Smooth muscle cell (in vitro differentiated cells): ENCODE measurements at regions not wholly inside any gene's neighbourhood (a gene's known extent, or its start where the extent isn't known, plus 50 kb on each side); places are given as distances from the start of the nearest gene placed in this dataset.

Experiments
- DNase-seq: peaks from one replicate; lab custom pipeline; 2025; ENCODE audit not compliant: unreplicated experiment; lab: John Stamatoyannopoulos, UW
- H2AFZ ChIP-seq: fragments of 200-600 bp; sonication (generic); 2 replicates; pipeline ENCODE4 v1.6.0; 2016; ENCODE audit warnings: antibody characterized with exemption, low read depth, mild to moderate bottlenecking
- H3F3A ChIP-seq: fragments of 200-600 bp; sonication (generic); 2 replicates; pipeline ENCODE4 v1.6.0; 2017; ENCODE audit warnings: antibody characterized with exemption, low read depth
- H3K27ac ChIP-seq: fragments of 200-600 bp; sonication (generic); 2 replicates; pipeline ENCODE4 v1.5.1; 2016; ENCODE audit warnings: low read depth, mild to moderate bottlenecking
- H3K27me3 ChIP-seq: fragments of 200-600 bp; sonication (generic); 2 replicates; pipeline ENCODE4 v1.6.1; 2016; ENCODE audit warnings: low read depth, mild to moderate bottlenecking
- H3K36me3 ChIP-seq: fragments of 200-600 bp; sonication (generic); 2 replicates; pipeline ENCODE4 v1.5.1; 2016; ENCODE audit warnings: low read depth
- H3K4me1 ChIP-seq: fragments of 200-600 bp; sonication (generic); 2 replicates; pipeline ENCODE4 v1.5.1; 2016; ENCODE audit warnings: low read depth
- H3K4me2 ChIP-seq: fragments of 200-600 bp; sonication (generic); 2 replicates; pipeline ENCODE4 v1.6.0; 2016; ENCODE audit warnings: mild to moderate bottlenecking
- H3K4me3 ChIP-seq: fragments of 200-600 bp; sonication (generic); 2 replicates; pipeline ENCODE4 v1.5.1; 2016; ENCODE audit warnings: mild to moderate bottlenecking
- H3K79me2 ChIP-seq: fragments of 200-600 bp; sonication (generic); 2 replicates; pipeline ENCODE4 v1.6.0; 2016; ENCODE audit warnings: low read depth, mild to moderate bottlenecking
- H3K9ac ChIP-seq: fragments of 200-600 bp; sonication (generic); 2 replicates; pipeline ENCODE4 v1.6.0; 2016; ENCODE audit warnings: low read depth
- H3K9me3 ChIP-seq: fragments of 200-600 bp; sonication (generic); replicated peaks from 2 replicates; pipeline ENCODE4 v1.5.1; 2016; ENCODE audit warnings: low read depth
- H4K20me1 ChIP-seq: fragments of 200-600 bp; sonication (generic); 2 replicates; pipeline ENCODE4 v1.6.0; 2016; ENCODE audit warnings: low read depth
- WGBS: methylation state at CpG from one replicate; pipeline ENCODE4 v1.1.7; 2016; ENCODE audit warnings: low lambda C conversion rate; 5-methylcytosine and 5-hydroxymethylcytosine counted together
- TF ChIP-seq, protein P1 (sequence below): fragments of 200-600 bp; sonication (generic); IDR thresholded peaks from 2 replicates; pipeline ENCODE4 v1.5.1; 2017; ENCODE audit warnings: borderline replicate concordance, mild to moderate bottlenecking, antibody characterized with exemption; ENCODE audit not compliant: insufficient read depth, poor library complexity, severe bottlenecking

DNA sequence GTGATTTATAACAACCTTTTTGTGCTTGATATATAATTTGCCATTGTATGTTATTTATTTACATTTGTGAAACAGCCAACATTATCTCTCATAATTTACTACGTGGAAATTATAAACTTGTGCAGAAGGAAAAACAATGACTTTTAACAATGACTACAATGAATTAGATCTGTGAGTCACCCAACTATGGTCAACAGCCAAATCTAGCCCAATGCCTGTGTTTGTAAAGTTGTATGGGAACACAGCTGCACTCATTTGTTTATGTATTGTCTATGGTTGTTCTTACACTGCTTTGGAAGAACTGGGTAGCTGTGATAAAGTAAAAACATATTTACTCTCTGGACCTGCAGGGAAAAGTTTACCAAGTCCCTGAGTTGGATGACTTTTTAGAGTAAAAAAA, 110.4 kb downstream of the OTOL1 start:
- H4K20me1 ChIP-seq: no peaks in the 10 kb centered on the region
- no peaks in the 10 kb centered on the region for H3K27me3 ChIP-seq
- no peak for DNase-seq
- 72% methylated on average over 1 of the region's 1 CpG for WGBS
- no peak overlapping the region for H3K4me2 ChIP-seq
- TF ChIP-seq, protein P1, sequence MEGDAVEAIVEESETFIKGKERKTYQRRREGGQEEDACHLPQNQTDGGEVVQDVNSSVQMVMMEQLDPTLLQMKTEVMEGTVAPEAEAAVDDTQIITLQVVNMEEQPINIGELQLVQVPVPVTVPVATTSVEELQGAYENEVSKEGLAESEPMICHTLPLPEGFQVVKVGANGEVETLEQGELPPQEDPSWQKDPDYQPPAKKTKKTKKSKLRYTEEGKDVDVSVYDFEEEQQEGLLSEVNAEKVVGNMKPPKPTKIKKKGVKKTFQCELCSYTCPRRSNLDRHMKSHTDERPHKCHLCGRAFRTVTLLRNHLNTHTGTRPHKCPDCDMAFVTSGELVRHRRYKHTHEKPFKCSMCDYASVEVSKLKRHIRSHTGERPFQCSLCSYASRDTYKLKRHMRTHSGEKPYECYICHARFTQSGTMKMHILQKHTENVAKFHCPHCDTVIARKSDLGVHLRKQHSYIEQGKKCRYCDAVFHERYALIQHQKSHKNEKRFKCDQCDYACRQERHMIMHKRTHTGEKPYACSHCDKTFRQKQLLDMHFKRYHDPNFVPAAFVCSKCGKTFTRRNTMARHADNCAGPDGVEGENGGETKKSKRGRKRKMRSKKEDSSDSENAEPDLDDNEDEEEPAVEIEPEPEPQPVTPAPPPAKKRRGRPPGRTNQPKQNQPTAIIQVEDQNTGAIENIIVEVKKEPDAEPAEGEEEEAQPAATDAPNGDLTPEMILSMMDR: no peak
- H3K9me3 ChIP-seq: no peaks in the 10 kb centered on the region
- no peaks in the 10 kb centered on the region for H3K36me3 ChIP-seq
- H2AFZ ChIP-seq: no peak overlapping the region
- H3K9ac ChIP-seq: no peak overlapping the region
- no peak overlapping the region for H3K27ac ChIP-seq
- no peaks in the 10 kb centered on the region for H3F3A ChIP-seq
- no peaks in the 10 kb centered on the region for H3K79me2 ChIP-seq
- no peaks in the 10 kb centered on the region for H3K4me1 ChIP-seq
- H3K4me3 ChIP-seq: no peak overlapping the region

GRCh38 chr3:161619351-161619750, 122.7 kb downstream of the OTOL1 start:
- no peaks in the 10 kb centered on the region for H4K20me1 ChIP-seq
- H3K27me3 ChIP-seq: no peaks in the 10 kb centered on the region
- no peak overlapping the region for H3K27ac ChIP-seq
- 93% methylated on average over 1 of the region's 1 CpG for WGBS
- H3K4me3 ChIP-seq: no peak overlapping the region
- H3K4me1 ChIP-seq: no peaks in the 10 kb centered on the region
- no peaks in the 10 kb centered on the region for H3K9me3 ChIP-seq
- TF ChIP-seq, protein P1: no peak
- H3K9ac ChIP-seq: no peak overlapping the region
- no peak overlapping the region for H2AFZ ChIP-seq
- H3K79me2 ChIP-seq: no peaks in the 10 kb centered on the region
- H3K36me3 ChIP-seq: no peaks in the 10 kb centered on the region
- H3F3A ChIP-seq: no peaks in the 10 kb centered on the region
- H3K4me2 ChIP-seq: no peak overlapping the region
- DNase-seq: no peak

DNA sequence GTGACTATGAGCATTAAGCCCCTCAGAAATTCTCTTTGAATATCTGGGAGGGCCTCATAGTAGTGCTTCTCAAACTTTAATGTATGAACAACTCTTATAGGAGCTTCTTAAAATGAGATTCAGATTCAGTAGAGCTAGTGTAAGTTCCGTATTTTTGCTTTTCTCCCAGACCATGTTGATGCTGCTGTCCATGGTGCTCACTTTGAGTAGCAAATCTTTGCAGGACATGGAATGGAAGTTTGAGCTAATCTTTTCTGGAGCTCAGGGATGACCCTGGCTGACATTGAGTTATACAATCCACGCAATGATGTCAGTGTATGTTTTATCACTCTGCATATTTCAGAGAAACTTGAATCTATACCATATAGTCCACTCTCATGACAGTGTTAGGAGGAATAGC, 134.2 kb downstream of the OTOL1 start:
- Histone ChIP-seq H2AFZ (no peak overlapping the region), H3K79me2 (no peaks in the 10 kb centered on the region), H3K4me2 (no peak overlapping the region), H3K9me3 (no peaks in the 10 kb centered on the region), H3K27me3 (no peaks in the 10 kb centered on the region), H3K27ac (no peak overlapping the region), H3K9ac (no peak overlapping the region), H3F3A (no peaks in the 10 kb centered on the region), H3K4me1 (no peaks in the 10 kb centered on the region), H4K20me1 (no peaks in the 10 kb centered on the region), H3K36me3 (no peaks in the 10 kb centered on the region), H3K4me3 (no peak overlapping the region)
- no peak for DNase-seq
- TF ChIP-seq, protein P1: no peak
- 65% methylated on average over 2 of the region's 2 CpGs for WGBS

DNA sequence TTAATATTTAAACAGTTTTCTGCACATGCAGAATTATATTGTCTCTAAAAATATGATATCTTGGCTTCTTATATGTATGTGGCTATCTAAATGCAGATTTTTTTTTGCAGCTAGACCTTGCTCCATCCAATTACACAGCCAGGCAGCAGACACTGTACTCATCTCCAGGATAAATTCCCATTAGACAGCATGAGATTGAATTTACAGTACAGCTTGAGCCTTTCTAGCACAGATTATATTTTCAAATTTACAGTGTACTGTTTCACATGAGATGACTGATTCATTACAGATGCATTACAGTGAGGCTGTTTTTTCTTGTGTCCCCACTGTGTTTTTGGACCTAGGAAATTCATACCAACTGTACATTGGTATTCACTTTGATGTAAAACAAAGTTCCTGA, 134.9 kb downstream of the OTOL1 start:
- H3F3A ChIP-seq: no peaks in the 10 kb centered on the region
- no peaks in the 10 kb centered on the region for H3K79me2 ChIP-seq
- no peak overlapping the region for H2AFZ ChIP-seq
- TF ChIP-seq, protein P1: no peak
- H3K4me1 ChIP-seq: no peaks in the 10 kb centered on the region
- H3K4me2 ChIP-seq: no peak overlapping the region
- no peak for DNase-seq
- no peaks in the 10 kb centered on the region for H3K9me3 ChIP-seq
- no peak overlapping the region for H3K27ac ChIP-seq
- H4K20me1 ChIP-seq: no peaks in the 10 kb centered on the region
- H3K27me3 ChIP-seq: no peaks in the 10 kb centered on the region
- H3K36me3 ChIP-seq: no peaks in the 10 kb centered on the region
- H3K4me3 ChIP-seq: no peak overlapping the region
- H3K9ac ChIP-seq: no peak overlapping the region
